DMS53 treated with DMSO at 0.1 percent for 48 hours (cell line): ENCODE measurements at regions not wholly inside any gene's neighbourhood (a gene's known extent, or its start where the extent isn't known, plus 50 kb on each side); places are given as distances from the start of the nearest gene placed in this dataset.

Experiments used
- DNase-seq: peaks from one replicate; lab custom pipeline; 2025; ENCODE audit not compliant: unreplicated experiment; lab: John Stamatoyannopoulos, UW

- DNase-seq, result no peak
Observed at GRCh38 chr5:141778683-141779082, 96.7 kb upstream of the ARAP3 start.

- DNase-seq, result no peak
Observed at GRCh38 chr5:141778206-141778605, 96.2 kb upstream of the ARAP3 start.

- DNase-seq, result no peak
Observed at GRCh38 chr5:141777711-141778110, 95.7 kb upstream of the ARAP3 start.

- no peak for DNase-seq
Observed at GRCh38 chr5:141777130-141777529, 95.1 kb upstream of the ARAP3 start.

GRCh38 chr5:141773779-141774562, 91.9 kb upstream of the ARAP3 start:
- DNase-seq, result no peak

- no peak for DNase-seq
Observed at GRCh38 chr5:141772281-141772680, 90.3 kb upstream of the ARAP3 start.

- no peak for DNase-seq
Observed at GRCh38 chr5:141771562-141771961, 89.5 kb upstream of the ARAP3 start.

- no peak for DNase-seq
Observed at GRCh38 chr5:141771031-141771430, 89.0 kb upstream of the ARAP3 start.

- DNase-seq, result no peak
Observed at GRCh38 chr5:141769671-141770070, 87.6 kb upstream of the ARAP3 start.

GRCh38 chr5:141767671-141768070, 85.6 kb upstream of the ARAP3 start:
- DNase-seq, result no peak

- no peak for DNase-seq
Observed at GRCh38 chr5:141765896-141766551, 84.0 kb upstream of the ARAP3 start.

GRCh38 chr5:141763541-141763940, 81.5 kb upstream of the ARAP3 start:
- DNase-seq, result no peak

- no peak for DNase-seq
Observed at GRCh38 chr5:141762790-141763368, 80.8 kb upstream of the ARAP3 start.

- no peak for DNase-seq
Observed at GRCh38 chr5:141762316-141762715, 80.3 kb upstream of the ARAP3 start.

- DNase-seq, result no peak
Observed at GRCh38 chr5:141760753-141761152, 78.7 kb upstream of the ARAP3 start.

- DNase-seq, result no peak
Observed at GRCh38 chr5:141760193-141760592, 78.2 kb upstream of the ARAP3 start.

GRCh38 chr5:141758310-141758998, 76.4 kb upstream of the ARAP3 start:
- DNase-seq, result no peak

GRCh38 chr5:141757402-141757801, 75.4 kb upstream of the ARAP3 start:
- DNase-seq, result no peak

- DNase-seq, result no peak
Observed at GRCh38 chr5:141756196-141756595, 74.2 kb upstream of the ARAP3 start.

GRCh38 chr5:141753971-141754713, 72.1 kb upstream of the ARAP3 start:
- no peak for DNase-seq
